AG09309 (cell line): ENCODE measurements at regions not wholly inside any gene's neighbourhood (a gene's known extent, or its start where the extent isn't known, plus 50 kb on each side); places are given as distances from the start of the nearest gene placed in this dataset.

Source experiments
- DNase-seq: peaks from one replicate; pipeline ENCODE4 v3.0.0-alpha.2; 2010; ENCODE audit warnings: low read depth
- H3K4me3 ChIP-seq: 2 replicates; pipeline ENCODE4 v1.5.1; 2011; ENCODE audit warnings: mild to moderate bottlenecking, low read depth, low read length, moderate library complexity; ENCODE audit not compliant: control insufficient read depth
- TF ChIP-seq, protein P1 (sequence below): IDR thresholded peaks from 2 replicates; pipeline ENCODE4 v1.5.1; 2011; ENCODE audit warnings: mild to moderate bottlenecking, low read depth, low read length, inconsistent platforms; ENCODE audit not compliant: insufficient read depth, control insufficient read depth; ENCODE audit errors: missing control alignments

DNA sequence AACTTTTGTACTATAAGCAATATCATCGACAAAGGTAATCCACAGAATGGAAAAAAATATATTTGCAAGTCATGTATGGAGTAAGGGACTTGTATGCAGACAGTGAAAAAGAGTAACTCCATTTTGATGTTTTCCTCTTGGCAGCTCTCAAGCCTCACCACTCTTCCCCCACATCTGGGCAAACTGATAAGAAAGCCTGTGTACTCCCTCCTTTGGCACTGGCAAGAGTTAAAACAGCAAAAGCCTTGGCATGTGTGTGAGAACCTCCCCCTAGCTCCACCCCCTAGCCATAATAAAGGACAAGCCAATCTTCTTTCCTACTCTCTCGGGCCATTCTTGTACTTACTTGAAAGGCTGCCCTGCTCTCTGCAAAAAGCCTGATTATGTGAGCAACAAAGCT is 335.2 kb downstream of the LRATD1 start:
- TF ChIP-seq, protein P1, sequence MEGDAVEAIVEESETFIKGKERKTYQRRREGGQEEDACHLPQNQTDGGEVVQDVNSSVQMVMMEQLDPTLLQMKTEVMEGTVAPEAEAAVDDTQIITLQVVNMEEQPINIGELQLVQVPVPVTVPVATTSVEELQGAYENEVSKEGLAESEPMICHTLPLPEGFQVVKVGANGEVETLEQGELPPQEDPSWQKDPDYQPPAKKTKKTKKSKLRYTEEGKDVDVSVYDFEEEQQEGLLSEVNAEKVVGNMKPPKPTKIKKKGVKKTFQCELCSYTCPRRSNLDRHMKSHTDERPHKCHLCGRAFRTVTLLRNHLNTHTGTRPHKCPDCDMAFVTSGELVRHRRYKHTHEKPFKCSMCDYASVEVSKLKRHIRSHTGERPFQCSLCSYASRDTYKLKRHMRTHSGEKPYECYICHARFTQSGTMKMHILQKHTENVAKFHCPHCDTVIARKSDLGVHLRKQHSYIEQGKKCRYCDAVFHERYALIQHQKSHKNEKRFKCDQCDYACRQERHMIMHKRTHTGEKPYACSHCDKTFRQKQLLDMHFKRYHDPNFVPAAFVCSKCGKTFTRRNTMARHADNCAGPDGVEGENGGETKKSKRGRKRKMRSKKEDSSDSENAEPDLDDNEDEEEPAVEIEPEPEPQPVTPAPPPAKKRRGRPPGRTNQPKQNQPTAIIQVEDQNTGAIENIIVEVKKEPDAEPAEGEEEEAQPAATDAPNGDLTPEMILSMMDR, result no peak
- no peak for DNase-seq
- no peak overlapping the region for H3K4me3 ChIP-seq

DNA sequence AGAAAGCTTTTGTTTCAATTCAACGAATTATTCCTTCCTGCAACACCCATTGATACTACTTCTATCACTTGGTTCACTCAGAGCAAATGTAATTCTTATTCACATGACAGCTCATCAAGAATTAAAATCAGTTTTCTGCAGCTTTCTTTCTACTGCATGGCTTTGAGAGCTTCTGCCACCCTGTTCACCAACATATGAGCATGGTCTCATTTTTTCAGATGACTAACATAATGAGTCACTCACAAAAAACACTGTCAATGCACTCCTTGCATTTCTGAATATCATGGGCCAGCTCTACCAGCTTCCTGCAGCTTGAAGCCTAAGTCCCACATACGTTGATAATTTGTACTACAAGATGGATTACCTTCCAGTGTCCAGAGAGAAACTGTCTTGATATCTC is 342.9 kb downstream of the LRATD1 start:
- H3K4me3 ChIP-seq, result no peak overlapping the region
- no peak for DNase-seq
- TF ChIP-seq, protein P1, result no peak

DNA sequence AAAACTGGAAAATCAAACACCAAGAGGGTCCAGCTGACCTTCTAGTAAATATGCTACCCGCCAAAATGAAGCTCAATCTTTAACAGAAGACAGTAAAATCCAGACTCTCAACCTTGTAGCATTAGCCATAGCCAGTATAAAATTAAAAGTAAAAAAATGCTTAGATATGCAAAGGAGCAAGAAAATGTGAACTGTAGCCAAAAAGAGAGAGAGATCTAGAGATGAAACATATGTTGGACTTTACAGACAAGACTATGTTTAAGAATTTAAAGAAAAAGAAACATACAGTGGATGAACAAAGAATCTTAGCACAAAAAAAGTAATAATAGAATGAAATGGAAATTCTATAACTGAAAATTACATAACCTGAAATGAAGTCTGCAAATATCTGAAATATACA is 344.5 kb downstream of the LRATD1 start:
- DNase-seq, result no peak
- TF ChIP-seq, protein P1, result no peak
- no peak overlapping the region for H3K4me3 ChIP-seq

DNA sequence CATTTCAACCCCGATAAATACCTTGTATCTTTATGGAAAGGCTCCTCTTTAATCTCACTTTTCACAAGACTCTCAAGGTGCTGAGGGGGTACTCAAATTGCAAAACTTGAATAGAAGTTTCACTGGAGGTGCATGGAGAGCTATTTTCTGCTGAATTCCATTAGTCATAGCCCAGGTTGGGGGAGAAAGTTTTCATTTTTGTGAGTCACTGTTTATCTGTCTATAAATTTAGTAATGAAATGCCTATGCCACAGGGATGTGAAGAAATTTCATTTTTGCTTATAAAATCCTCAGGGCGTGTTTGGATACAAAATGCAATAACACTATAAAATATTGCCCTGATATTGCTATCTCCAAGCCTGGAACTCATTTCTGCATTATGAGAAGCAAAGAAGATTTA is 346.3 kb downstream of the LRATD1 start:
- no peak overlapping the region for H3K4me3 ChIP-seq
- TF ChIP-seq, protein P1, result no peak

DNA sequence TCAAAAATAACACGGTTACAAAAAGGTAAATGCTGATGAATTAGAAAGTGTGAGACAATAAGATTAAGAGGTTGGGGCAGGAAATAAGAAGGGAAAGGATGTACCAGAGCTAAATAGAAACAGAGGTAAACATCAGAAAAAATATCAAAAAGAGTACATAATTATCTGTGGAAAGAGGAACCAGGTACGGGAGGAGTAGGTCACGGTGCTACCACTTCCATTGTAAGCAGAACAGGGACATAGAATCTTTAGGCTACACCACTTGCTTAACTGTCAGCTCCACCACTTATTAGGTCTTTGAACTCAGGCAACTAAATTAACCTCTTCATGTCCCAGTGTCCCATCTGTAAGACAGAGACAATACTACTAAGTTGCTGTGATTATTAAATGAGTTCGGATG is 350.3 kb downstream of the LRATD1 start:
- no peak overlapping the region for H3K4me3 ChIP-seq
- TF ChIP-seq, protein P1, result no peak
- no peak for DNase-seq

More for the DNA sequence above, 346.3 kb downstream of the LRATD1 start:
- DNase-seq, result no peak

DNA sequence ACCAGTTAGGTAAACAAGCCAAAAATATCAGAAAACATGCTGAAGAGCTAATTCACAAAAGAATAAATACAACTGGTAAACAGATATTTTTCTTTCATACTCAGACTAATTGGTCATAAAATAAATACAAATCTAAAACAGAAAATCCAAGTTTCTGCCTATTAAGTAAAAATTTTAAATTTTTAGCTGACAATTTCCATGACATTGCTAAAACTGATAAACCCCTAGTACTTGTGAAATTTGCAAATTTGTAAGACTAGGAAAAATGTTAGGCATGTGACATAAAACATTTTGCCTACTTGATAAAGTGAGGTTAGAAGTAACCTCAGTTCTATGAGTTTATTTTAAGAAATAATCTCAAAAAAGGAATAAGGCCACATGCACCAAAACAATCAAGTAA is 356.1 kb downstream of the LRATD1 start:
- H3K4me3 ChIP-seq, result no peak overlapping the region
- TF ChIP-seq, protein P1, result no peak
- no peak for DNase-seq

DNA sequence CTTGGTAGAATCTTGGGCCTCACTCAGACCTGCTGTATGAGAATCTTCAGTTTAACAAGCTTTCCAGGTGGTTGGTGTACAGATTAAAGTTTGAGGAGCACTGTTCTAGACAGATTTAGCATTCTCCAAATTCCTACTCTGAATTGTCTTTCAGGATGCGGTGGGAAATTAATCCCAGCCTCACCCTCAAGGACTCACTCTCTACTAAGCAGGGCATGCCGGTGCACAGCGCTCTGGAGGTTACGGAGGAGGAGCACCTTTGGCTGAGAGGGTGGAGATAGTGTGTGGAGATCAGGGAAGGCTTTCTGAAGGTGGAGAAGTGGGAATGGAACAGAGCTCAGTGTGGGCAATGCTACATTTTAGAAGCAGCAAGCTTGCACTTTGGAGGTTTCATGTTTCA is 359.2 kb downstream of the LRATD1 start:
- TF ChIP-seq, protein P1, result no peak
- no peak for DNase-seq
- H3K4me3 ChIP-seq, result no peak overlapping the region
